ENCODE measurements at regions not wholly inside any gene's neighbourhood (a gene's known extent, or its start where the extent isn't known, plus 50 kb on each side); places are given as distances from the start of the nearest gene placed in this dataset.

DNA sequence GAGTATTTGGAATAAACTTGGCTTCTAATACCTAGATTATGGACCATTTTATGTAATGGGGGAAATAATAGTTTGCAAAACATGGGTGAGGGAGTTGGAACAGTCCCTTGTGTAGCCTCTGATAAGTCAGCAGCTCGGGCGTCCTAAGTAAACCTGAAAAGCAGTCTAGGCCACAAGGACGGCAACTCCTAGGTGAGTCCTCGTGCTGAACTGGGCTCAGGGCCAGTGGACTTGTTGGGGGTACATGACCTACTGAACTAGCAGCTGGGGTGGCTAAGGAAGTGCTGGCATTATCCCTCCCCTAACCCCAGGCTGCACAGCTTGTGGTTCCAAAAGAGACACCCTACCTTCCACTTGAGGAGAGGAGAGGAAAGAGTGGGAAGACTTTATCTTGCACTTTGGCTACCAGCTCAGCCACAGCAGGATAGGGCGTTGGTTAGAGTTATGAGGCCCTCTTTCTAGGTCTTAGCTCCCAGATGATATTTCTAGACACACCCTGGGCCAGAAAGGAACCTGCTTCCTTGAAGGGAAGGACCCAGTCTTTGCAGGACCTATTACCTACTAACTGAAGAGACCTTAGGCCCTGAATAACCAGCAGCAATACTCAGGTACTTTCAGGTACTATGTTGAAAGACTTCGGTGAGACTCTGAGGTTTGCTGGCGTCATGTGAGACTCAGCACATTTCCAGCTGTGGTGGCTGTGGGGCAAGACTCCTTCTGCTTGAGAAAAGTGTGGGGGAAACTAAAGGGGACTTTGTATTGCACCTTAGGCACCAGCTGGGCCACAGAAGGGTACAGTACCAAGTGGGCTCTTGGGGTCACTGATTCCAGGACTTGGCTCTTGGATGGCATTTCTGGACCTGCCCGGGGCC, 71.0 kb downstream of the AQP4 start:
- no peak for DNase-seq

DNA sequence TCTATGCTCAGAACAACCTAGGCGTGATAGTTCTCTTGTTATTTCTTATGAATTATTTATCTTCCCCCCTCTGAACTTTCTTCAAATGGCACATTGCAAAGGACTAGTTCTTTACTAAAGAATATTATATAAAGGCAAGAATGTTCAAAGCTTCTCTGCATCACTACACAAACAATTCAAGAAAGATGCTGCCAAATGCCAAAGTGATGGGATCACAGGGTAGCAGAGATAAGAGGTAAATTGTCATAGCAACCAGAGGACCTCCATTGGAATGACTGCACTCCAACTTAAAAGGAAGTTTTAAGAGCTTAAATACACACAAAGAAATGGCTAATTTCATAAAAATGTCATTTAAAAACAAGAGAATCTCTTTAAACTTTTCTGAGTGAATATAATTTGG, 72.8 kb downstream of the AQP4 start:
- DNase-seq, result no peak

DNA sequence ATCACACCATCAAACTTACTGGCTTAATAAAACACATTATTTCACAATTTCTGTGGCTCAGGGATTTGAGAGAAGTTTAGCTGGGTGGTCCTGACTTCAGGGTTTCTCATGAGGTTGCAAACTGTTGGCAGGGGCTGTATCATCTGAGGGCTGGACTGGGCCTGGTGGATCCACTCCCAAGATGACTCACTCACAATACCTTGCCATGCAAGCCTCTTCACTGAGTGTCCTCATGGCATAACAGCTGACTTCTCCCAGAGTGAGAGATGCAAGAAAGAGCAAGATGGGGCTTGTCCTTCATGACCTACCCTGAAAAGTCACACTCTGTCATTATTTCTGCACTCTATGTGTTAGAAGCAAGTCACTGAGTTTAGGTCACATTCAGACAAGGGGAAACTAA, 73.8 kb downstream of the AQP4 start:
- DNase-seq, result no peak

DNA sequence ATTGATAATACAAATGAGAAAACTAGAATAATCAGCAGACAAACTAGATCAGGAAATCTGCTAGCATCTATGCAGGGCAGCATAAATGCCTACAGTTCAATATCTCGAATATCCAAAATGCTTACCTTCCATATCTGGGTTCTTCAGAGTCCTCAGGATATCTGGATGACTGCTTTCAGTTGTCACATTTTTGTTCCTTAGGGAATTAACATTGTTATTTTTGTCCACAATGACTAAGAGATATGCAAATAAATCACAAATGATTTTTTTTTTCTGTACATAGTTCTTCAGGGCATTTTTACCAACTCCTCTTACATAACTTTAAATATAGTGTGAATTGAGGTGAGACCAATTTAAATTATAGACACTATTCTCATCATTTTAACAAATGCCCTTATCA, 80.9 kb downstream of the AQP4 start:
- no peak for DNase-seq

DNA sequence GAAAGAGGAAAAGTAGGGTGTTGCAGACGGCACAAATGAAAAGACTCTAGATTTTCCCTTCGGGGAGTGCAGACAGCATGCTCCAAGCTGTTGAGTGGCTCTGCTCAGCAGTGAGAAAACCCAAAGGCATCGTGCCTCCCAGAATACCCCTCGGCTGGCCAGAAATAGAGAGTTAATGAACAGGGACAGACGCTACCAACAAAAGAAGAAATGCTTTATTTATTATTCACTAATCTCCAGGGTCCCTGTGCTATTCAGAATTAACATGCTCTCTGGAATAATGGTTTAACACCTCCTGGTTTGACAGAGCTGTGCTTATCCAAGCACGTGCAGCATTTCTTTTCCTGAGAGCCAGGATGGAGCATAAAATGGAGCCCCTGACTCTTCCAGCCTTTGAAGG, 82.3 kb downstream of the AQP4 start:
- no peak for DNase-seq

DNA sequence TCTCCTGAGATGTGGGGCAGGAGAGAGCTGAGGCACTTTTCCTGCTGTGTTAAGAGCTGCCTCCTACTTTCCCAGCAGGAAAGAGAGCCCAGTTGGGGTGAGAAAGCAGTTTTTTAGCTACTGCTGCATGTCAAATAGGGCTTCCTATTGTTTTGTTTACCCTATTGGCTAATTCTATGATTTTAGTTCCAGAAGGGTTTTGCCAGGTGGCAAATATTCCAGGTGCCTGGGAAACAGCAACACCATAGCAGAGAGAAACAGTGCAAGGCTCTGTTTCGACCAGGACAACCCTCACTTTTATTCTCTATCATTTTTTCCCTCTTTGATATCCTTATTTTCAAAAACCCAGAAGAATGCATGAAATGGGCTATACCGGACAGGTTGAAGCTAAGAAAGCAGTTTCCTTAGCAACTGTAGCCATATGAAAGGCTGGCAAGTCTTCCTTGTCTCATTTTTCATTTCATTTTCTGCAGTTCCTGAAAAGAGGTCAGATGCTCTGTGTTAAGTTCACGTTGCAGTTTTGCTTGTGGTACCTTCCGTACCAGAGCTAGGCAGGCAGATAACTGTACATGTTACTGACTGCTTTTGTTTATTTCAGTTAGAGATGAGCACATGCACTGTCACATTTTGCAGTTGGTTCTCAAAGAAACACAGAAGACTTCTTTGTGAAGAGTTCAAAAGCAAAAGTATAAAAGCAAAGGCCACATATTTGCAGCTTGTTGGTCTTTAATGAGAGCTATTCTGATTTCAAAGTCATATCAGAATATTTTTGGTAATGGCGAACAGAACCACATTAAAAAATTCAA, 84.8 kb downstream of the AQP4 start:
- no peak for DNase-seq

DNA sequence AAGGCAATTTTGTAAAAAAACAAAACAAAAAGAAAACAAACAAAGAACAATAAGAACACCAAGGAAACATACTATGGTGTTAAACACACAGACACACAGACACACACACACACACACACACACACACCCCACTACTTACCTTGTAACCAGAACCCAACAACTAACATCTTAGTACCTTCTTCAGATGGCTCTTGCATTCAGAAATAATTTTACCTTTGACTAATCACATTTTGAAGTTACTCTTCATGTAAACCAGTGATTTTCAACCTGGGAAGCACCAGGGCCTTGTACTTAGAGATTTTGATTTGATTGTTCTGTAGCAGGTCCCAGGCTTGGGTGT, 87.5 kb downstream of the AQP4 start:
- DNase-seq, result no peak

DNA sequence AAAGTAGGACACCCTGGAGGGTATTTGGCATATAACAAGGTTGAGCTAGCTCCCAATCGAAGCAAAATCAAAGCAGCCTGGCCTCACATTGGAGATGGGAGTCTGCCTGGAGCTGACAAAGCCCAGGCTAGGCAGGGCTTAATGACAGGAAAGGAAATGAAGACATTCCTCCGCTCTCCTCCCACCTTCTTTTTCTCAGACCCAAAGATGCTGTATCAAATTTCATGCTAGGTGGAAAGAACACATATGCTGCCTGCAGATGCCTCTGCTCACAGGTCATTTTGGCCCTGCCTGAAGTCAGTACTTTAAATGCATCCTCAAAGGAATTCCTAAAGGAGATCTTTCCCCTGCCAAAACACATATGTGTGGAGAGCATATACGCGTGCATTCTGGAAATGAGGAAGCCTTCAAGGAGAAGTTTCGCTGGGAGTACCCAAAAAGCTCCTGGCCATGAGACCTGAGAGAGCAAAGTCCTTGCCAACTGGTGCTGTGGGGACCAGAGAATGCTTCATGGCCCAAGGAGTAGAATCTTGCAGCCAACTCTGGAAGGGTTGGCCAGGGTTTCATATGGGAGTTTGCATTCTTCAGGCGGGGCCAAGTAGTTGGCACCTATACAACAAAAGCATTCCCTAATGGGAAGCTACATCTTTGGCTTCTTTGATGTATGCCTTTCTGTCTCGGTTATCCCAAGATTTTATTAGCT, 88.0 kb downstream of the AQP4 start:
- DNase-seq, result no peak

DNA sequence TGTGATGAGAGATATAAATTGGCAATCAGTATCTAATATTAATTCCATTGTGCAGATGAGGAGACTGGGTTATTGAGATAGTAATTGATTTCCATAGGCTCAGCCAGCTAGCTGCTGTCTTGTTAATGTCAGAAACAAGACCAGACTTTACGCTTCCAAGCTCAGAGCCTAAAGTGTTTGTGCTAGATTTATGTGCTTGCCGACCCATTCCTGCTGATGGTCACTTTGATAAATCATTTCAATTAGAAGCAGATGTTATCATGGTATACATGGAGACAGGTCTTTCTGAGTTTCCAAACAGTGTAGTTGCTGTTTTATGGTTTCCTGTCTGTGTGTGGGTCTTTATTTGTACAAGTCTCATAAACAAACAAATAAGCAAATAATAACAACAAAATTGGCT, 92.8 kb downstream of the AQP4 start:
- no peak for DNase-seq

DNA sequence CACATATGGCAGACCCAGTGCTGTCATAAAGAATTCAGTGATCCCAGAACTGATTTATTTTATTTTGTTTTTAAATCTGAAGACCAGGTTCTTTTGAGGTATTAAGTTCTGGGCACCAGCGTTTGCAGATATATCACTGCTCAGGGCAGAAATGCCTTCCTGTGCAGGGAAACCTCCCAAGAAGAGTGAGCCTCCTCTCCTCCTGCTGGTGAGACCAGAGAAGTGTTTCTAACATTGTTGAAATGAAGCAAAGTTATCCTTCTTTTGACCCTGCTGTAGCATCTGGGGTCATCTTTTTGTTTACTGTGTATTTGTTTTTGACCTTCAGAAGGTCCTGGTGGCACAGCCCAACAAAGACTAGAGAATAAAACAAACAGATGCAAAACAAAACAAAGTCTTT, 94.0 kb downstream of the AQP4 start:
- no peak for DNase-seq

DNA sequence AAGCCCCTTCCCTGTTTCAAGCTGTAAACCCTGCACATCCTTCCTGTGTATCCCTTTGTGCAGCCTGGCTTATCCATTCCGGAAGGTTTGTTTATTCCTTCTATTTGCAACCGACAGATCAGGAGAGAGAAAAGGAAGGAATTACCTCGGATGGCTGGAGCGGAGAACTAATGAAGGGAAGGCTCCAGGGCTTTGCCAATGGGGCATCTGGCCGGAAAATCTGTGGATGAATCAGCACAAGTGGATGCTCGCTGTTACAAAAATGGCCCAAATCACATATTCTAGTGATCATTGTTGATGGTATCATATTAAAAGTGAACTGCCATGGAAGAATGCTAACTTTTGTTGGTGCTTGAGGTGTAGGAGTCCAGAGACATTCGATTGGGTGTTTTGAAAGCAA, 97.1 kb downstream of the AQP4 start:
- DNase-seq, result no peak

DNA sequence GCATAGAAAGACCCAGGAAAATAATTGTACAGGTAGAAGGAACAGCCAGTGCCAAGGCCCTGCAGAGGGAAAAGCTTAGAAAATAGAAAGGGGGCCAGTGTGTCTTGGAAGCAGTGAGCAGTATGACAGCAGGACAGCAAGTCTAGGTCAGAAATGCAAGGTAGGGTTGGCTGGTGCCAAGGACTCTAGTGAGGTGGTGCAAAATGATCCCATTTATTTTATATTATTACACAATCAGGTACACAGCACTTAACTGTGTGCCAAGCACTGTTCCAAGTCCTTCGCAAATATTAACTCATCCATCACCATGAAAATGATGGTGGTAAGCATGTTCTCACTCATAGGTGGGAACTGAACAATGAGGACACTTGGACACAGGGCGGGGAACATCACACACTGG, 100.0 kb downstream of the AQP4 start:
- DNase-seq, result no peak

DNA sequence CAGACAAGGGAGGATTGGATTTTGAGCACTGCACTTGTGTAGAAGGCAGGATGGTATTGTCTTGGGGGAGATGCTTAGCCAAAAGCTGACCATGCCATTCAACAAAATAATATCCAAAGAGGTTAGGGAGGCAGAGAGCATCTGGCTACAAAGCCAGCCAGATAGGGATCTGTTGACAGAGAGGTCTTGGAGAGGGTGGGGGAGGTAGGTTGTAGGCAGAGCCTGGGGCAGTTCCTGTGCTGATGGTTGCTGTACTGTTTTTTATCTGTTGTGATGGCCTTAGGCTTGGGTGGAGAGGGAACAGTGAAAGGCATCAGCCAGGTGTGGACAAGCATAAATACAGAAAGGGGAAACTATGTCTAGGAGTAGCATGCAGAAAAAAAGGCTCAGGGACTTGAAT, 100.9 kb downstream of the AQP4 start:
- no peak for DNase-seq

DNA sequence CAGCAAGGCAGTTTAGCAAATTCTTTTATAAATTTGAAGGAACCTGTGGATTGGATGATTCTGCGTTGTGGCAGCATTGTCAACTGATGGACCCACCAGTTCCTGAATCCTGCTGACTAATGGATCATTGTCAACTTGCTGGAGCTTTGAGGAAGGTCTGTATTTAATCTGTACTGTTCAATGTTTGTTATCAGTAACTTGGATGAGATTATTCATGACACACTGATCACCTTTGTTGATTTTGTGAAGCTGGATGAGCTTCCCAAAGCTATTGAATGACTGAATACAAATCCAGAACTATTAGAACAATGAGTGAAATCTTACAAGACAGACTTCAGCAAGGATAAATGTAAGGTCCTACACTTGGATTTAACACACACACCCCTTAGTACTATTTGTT, 101.3 kb downstream of the AQP4 start:
- no peak for DNase-seq

DNA sequence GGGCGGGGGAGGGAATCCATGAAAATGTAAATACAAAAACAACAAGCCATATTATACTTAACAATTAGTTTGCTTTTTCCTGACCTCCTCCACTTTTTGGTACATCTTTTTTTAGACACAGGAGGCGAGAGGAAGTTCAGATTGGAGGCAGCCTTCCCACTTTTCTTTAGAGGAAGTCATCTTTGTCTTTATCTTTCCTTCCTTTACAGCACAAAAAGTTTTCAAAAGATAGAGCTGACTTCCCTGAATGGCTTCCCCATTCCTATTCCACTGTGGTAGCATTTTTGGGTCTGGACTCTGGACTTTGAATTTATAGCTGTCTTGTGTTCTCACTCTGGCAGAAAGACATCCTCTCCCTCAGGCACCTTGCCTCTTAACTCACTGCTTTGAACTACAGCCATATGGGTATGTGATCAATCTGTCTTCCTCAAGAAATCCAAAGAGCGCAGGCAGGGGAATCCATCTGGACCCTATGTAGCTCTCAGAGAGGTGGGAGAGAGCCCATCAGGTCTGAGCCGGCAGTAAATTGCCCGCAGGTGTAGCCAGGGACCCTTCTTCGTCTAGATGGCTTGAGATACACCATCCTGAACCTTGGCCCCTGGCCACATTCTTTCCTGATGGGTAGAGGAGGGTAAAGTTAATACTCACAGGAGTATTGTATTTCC, 101.9 kb downstream of the AQP4 start:
- no peak for DNase-seq

DNA sequence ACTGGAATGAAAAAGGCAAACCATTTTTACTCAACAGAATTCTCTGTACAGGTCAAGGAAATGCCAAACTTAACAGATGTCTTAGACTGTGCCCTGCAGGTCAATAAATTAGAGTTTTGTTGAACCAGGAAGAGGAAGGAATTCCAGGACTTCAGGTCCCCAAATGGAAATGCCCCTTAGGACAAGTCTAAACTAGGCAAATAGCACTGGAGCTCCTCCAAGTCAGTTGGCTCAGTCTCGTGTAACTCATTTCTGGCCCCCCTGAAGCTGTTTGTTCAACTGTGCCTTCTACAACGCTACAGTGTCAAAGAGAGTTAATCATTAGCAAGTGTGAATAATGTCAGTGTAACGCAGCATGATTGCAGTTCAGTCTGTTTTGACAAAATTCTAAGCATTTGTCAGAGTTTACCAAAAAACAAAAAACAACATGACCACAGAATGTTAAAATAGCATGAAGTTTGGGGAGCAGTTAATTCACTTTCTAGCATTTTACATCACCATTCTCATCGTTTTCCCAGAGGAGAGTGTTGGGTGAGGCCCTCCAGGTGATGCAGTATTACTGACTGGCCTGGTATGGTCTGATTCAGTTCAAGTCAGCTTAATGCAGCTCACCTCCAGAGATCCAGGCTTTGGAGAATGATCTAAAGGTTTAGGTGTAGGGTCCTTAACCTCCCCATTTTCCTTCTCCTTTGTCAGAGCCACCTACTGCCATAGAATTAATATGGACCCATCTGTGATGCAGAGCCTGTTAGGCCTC, 108.1 kb downstream of the AQP4 start:
- no peak for DNase-seq

DNA sequence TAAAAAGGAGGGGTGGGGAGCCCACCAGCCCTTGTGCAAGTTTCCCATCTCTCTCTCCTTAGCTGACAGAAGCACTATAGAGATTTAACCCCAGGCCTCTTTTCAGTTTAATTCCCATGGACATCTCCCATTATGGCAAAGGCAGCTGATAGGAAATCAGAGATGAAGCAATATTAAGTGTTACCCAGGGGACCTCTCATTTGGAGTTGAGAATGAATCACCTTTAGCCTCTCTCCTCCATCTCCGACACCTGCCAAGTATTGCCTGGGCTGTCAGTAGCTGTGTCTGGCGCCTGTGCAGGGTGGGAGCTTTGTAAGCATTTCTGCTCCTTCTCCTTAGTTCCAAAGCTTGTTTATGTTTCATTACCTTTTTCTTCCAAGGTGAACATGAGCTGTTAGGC, 109.0 kb downstream of the AQP4 start:
- no peak for DNase-seq

DNA sequence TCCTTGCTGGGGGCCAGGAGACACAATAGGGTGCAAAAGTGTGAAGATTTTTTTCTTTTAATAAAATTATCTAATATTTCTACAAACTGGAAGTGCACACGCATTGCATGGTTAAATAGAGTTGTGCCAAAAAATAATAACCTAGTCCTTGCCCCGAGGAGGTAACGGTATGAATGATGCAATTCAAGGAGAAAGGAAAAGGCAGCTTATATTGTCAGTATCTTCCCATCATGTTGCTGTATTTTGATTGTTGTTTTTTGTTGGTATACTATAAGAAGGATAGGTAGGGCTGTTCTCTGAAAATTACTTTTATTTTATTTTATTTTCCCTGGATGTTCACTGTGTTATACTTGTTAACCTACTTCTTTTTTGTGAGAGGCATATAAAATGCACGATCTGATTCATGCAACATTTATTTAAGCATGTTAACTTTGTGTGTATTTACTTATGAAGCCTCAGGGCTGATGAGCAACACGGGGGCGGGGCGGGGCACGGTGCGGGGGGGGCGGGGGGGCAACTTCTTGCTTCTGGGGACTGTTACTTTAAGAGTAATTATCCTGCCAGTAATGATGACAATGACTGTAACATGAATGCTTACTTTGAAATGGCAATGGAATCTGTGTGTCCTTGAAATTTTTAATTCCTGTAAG, 118.6 kb downstream of the AQP4 start:
- no peak for DNase-seq

DNA sequence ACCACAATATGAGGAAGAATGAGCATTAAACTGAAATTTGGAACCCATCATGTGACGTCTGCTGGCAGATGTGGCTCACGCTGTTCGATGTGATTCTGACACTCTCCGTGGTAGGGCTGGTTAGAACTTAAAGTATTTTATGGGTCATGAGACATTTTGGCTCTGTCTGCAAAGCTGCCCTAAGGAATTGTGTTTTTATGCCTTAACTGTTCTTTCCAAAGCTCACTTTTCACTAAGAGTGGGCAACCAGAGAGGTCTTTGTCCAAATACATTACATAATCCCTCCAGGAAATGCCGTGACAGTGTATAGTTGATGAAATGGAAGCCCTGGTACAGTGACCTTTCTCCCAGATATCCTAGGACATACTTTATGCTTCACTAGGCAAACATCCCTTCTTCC, 119.1 kb downstream of the AQP4 start:
- DNase-seq, result no peak

DNA sequence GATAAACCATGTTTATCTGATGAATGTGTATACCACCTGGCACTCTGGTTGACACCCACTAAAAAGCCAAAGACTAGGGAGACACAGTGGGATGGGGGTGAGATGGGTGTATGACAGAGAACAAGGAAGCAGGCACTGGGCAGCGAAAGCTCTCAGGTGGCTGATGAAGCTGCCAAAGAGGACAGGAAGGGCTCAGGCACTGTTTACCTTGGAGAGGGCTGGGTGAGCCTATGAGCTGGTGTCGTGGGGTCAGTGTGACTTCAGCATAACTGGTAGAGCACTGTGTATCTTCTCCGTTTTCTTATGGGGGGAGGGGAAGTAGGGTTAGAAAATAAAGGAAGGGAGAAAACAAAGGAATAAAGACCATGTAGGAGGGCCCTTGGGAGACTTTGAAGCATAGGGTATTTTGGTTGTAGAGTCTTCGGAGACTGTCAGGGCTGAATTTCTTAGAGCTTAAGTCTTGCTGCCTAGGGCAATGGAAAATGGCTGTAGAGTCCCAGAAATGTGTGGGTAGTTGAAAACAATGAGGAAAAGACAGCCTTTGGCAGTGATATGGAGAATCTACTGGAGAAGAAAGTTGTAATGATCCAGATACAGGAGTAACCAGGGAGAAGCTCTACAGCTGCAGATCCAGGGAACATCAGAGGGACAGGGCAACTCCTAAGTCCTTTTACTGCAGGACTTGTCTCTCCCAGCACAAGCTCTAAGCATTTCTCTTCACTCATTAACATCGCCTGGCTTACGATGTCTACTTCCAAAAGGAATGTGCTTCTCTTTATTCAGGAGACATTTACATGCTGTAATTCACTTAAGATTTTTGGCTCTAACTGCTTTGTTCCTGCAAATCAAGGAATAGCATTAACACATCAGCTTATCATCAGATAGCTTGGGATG, 120.0 kb downstream of the AQP4 start:
- peak in 1 of 2 experiments; percentile 22 for DNase-seq

DNA sequence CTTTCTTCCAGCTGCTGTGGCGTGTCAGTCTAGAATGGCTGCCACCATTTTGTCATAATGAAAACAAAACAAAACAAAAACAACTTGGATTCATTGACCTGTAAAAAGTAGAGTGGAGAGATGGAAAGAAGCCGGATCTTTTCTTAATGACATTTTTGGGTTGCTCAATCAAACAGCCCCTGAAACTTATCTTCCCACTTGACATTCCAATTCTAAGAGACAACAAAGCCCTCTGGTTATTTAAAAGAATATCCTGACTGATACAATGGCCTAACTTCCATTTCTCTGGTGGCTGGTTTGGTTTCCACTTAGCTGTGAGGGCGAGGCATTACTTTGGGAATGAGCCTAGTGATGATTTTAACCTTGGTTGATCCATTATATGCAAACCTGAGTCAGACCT, 123.7 kb downstream of the AQP4 start:
- no peak for DNase-seq
